GM18861 (cell line): ENCODE measurements at regions not wholly inside any gene's neighbourhood (a gene's known extent, or its start where the extent isn't known, plus 50 kb on each side); places are given as distances from the start of the nearest gene placed in this dataset.
"Not testable (repeated sequence)": the region's sequence is repeated elsewhere in the genome, so short reads cannot be mapped to it uniquely, and the experiment has no call there.

Source experiments
- ATAC-seq: cut with Tn5 transposase; IDR thresholded peaks from one replicate; pipeline ENCODE4 v1.9.1; 2021; ENCODE audit not compliant: unreplicated experiment

DNA sequence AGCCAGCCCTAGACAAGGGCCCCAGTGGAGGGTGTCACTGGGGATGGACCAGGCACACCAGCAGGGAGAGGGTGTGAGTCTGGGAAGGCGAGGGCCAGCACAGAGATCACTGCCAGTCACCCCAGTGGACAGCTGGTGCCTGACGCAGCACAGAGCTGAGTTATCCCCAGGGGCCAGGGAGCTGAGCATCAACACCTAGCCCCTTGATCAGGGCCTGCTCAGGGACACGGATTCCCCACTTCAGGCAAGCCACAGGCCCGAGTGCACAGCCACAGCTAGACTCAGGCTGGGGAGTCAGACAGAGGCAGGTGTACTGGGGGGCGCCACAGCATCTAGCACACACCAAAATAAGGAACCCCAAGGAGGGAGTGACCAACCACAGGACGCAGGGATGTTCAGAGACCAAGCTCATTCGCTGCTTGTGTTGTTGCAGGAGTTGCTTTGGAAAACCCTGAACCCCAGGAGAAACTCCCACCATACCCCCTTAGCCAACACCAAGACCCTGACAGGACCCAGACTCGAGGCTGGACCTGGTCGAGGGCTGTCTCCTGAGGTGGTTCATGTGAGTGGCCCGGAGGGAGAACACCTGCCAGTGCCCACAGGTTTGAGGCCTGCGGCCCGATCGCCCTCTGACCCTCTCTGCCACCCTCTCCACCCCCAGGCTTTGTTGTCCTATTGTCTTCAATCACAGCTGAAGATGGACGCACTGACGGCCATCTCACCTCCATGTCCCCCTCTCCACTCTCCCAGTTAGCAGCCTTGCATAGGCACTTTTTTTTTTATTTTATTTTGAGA is 146.8 kb downstream of the TPRA1 start:
- no peak for ATAC-seq

DNA sequence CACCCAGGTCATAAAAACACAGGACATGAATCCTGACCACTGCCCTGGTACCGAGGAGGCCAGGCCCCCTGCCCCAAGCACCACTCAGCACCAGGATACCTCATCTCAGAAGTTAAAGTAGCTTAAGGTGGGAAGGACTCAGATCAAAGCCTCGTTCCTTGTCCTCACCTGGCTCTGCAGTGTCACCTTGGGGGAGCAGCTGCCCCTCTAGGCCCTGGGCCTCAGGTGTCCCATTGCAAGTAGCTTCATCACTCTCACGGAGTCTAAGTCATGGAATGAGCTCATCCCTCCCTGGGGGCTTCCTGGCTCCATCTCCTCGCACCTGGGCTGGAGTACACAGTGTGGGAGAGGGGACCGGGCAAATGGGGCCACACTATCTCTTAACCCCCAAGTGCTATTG is 148.0 kb downstream of the TPRA1 start:
- no peak for ATAC-seq

DNA sequence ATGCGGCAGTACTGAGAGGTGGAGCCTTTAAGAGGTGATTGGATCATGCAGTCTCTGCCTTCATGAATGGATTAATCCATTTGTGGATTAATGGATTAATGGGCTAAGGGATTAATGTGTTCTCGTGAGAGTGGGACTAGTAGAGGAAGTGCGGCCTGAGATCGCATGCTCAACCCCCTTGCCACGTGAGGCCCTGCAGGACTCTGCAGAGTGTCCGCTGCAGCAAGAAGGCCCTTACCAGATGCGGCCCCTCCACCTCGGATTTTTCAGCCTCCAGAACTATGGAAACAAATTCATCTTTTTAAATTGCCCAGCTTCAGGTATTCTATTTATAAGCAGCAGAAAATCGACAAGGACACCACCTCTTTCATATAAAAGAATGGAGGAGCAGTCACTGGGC is 148.8 kb downstream of the TPRA1 start:
- no peak for ATAC-seq

DNA sequence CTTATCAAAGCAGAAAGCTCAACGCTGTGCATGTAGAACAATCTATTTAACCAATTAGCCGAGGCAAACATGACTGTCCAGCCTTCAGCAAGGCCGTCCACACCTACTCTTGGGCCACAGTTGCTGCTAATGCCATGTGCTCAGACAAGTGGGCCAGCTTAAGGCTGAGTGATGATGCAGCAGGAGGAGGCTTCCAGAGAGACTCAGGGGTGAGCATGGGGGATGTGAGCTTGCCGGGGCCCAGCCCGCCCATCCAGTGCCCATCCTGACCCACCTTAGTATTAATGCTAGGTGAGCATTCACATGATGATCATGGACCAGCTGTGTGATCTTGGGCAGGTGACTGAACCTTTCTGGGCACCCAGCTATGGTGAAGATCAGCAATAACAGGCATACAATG is 150.1 kb downstream of the TPRA1 start:
- ATAC-seq: no peak

DNA sequence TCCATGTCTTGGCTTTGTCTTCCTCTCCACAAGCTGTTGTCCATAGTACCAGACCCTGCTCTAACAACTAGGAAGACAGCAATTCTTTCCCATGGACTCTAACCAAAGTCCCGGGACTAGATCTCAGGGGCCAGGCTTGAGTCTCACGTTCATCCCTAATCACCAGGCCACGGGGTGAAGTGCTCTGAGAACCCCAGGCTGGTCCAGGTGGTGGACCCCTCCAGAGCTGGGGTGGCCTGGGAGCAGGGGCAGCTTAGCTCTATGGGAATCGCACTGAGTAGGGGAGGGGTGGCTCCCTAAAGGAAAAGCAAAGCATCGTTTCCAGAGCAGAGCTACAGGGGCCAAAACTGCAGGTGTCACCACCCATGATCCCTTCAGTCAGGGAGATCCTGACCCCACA is 150.9 kb downstream of the TPRA1 start:
- no peak for ATAC-seq

DNA sequence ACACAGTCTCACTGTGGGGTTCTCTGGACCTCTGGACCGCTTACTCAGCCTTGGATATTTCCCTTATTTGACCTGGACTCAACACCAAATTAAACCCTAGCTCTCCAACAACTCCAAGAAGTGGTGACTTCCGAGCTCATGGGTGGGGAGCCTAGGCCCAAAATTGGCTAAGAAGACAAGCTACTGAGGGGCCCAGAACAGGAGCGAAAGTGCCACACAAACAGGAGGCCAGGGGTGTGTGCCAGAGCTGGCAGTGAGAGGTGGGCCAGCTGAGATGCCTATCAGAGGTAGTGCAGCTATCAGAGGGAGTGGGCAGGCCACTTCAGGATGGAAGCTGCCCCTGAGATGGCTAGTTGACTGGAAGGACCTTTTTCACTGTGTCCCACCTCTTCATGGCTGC is 151.1 kb upstream of the PRR20G start:
- no peak for ATAC-seq

DNA sequence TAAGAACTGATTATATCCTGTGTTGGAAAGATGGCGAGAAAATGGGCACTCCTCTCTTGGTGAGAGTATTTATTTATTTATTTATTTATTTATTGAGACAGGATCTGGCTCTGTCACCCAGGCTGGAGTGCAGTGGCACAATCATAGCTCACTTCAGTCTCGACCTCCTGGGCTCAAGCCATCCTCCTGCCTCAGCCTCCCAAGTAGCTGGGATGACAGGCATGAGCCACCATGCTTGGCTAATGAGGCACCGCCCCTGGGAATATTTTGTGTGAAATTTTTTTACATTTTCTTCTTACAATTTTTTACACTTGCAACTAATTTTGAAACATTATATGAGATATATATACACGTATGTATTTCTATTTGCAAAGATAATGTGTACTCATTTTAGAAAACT is 150.5 kb upstream of the PRR20G start:
- ATAC-seq: no peak

DNA sequence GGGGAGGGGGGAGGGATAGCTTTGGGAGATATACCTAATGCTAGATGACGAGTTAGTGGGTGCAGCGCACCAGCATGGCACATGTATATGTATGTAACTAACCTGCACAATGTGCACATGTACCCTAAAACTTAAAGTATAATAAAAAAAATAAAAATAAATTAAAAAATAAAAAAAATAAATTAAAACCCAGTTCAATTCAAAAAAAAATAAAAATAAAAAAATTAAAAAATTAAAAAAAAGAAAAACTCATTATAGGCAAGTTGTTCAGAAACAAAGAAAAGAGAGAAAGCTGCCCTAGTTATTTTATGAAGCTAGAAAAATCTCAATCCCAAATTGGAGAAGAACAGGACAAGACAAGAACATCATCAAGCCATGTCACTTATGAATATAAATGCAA is 147.5 kb upstream of the PRR20G start:
- not testable (repeated sequence) for ATAC-seq

DNA sequence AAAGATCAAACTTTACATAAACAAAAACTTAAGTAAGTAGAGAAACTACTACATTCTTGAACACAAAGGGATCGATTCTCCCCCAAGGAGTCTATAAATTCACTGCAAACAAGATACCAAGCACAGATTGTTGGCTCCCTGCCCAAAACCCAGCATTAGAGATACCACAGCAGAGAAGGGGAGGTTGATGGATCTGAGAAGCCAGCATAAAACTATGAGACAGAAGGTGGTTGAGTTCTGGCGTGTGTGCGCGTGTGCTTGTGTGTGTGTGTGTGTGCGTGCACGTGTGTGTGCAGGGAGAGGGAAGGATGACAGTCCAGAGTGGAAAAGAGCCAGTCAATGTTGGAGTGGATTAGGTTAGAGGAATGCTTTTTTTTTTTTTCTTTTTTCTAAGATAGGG is 143.2 kb upstream of the PRR20G start:
- no peak for ATAC-seq

DNA sequence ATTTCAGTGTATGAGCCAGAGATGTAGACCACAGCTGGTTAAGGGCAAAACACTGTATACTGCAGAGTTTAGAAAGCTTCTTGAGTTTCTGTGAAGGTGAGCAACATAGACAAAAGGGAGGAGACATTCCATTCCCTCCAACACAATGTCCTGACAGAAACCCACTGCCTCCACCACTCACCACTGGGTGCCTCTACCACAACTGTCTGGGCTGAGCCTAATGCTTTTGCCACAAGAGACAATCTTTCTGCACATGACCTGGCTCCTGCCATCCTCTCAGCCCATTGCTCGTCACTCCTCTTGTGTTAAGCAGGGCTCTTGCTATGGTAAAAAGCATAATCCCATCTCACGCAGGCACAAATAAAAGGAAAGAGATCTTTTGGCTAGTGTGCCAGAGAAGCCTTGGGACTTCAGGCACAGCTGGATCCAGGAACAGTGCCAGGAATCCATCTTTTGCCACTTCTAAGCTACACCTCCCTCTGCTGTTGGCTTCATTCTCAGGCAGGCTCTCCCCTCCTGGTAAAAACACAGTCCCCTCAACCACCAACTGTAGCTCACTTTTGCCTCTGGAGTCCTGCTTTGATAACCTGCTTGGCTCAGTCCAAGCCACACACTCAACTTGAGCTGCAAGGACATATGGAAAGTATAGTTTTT is 140.6 kb upstream of the PRR20G start:
- no peak for ATAC-seq

DNA sequence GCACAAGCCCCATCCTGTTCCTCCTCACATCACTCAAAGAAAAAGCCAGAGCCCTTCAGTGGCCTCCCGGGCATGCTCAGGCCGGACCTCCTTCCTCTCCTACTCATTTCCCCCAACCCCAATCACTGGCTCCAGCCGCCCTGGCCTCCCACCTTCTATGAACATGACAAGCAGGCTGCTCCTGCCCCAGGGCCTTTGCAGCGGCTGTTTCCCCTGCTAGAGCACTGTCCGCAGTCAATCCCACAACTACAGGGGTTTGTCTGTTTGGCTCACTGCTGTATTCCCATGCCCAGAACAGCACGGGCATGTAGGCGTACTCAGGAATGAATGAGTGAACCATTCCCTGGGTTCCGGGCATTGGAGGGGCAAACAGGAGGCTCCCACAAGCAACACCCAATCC is 139.8 kb upstream of the PRR20G start:
- ATAC-seq: no peak

DNA sequence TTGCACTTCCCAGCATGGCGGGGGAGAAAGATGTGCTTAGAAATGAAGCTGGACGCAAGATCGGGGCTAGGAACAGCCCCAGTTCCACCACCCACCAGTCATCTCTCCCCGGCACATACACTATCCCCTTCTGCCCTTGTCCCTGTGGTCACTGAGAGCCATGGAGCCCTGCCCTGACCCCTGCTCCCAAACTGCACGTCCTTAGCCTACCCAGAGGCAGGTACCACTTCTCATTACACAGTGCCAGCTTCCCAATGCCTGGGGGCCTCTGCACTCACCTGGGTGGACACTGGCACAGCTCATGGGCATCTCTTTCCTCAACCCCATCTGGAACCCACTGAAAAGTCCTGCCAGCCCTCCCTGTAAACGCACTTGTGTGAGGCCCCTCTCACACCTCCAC is 139.3 kb upstream of the PRR20G start:
- no peak for ATAC-seq

DNA sequence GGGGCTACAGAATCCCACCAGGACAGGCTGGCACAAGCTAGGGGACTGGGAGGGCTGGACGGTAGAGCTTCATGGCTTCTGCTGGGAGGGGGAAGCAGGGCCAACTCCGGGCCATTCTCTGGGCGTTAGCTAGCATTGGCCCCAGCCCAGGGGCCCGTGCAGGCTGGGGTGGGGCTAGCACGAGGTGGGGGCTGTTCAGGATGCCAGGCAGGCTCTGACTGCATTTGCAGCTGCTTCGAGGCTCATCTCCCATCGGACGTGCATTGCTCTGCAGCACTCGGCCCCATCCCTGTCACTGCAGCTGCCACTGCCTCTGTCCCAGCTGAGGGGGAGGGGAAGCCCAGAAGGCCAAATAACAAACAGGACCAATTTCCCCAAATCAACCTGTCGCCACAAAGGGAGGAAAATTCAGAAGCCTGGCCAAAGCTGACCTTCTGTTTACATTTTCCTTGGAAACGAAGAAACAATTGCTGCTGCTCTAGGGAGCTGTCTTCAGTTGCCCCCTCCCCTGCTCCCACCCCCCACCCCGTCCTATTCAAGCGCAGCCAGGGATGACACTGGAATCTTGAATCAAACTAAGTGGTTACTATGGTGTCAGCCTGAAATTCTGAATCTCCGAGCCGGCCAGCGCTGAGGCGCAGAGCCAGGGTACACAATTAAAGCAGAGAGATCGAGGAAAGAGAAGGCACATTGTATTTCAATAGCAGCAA is 138.8 kb upstream of the PRR20G start:
- no peak for ATAC-seq

DNA sequence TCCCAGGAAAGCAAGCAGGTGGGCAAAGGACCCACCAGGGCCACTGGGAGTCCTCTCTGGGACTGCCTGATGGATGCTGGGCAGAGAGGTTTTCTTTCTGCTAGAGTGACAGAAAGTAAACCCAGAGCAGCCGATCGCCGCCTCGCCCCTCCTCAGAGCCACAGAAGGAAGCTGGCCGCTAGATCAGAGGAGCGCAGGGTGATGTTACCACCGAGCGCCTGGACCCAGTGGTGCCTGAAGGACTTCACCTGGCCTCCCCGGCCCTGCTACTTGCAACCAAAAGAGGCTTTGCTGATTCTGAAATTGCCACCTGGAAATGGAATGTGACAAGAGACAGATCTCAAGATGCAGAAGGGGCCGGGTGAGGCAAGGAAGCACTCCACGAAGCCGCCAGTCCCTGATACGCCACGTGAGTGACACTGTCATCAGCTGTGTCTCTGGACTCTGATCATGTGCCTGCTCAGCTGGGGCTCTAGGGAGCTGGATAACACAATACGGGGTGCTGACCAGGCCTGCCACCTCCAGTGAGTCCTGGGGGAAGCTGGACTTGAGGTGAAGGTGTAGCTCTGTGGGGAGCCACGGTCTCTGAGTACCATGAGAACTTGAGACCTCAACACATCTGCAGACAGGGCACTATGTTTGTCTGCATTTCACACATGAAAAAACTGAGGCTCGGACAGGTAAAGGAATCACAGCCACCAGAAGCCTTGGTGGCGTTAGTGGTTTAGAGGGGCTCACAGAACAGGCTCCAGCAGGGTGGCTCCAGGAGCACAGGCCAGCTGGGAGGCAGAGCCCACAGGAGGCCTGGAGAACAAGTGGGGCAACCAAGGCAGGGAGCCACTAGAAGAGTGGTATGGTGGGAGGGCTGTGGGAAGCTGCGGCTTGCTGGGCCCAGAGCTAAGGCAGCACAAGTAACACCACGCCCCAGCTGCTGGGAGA is 137.9 kb upstream of the PRR20G start:
- no peak for ATAC-seq

DNA sequence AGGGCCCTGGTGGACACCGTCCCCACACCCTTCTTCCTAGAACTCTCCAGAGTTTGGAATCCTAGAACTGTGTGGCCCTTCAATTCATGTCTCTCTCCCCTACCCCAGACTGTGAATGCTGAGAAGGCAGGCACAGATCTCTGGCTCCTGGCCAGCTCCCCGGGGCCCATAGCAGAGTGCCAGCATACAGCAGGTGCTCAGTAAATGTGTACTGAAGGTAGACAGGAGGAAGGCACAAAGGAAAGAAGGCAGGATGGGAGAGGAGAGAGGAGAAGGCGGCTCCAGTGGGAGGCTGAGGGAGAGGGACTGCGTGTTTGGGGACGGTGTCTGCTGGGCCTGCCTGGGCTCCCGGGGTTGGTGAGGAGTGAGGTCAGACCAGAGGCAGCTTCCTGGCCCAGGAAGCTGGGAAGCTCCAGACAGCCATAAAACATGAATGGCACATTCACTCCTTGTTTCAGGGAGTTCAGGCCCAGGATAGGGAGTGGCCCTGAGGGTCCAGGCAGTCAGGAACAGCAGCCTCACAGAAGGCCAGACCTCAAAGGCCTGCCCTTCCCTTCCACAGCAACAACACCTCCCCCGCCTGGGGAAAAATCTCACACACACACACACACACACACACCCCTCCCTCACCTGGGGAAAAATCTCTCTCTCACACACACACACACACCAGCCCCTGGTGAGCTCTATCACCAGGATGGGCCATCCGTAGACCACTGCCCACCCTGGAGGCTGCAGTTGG is 137.1 kb upstream of the PRR20G start:
- no peak for ATAC-seq

DNA sequence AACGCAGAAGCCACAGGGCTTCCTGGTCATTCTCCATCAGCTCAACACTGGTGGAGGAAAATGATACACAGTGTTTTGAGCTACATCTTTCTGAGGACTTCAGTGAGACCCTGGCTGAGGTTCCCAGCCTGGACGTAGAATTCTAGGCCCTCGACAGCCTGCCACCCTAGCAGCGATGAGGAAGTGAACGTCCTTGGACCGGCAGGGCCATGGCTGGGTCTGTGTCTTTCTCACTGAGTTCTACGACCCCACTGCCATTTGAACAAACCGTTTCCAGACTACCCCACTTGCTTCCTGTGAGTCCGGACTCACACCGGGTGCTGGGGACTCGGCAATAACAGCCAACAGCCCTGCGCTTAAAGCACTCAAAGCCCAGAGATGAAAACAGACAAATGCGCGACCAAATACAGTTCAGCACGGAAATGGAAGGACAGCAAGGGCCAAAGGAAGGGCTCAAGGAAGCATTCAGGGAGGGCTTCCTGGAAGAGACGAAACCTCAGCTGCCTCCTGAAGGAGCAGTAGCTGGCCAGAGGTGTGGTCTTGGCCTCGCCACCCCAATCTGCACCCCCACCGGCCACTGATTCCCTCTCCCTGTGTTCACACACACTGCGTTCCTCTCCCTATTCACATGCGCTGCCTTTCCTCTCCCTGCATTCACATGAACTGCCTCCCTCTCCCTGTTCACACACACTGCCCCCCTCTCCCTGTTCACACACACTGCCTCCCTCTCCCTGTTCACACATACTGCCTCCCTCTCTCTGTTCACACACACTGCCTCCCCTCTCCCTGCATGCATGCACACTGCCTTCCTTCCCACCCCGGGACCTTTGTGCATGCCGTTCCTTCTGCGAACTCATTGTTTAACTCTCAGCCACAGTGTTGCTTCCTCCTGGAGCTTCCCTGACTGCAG is 136.3 kb upstream of the PRR20G start:
- ATAC-seq: no peak

DNA sequence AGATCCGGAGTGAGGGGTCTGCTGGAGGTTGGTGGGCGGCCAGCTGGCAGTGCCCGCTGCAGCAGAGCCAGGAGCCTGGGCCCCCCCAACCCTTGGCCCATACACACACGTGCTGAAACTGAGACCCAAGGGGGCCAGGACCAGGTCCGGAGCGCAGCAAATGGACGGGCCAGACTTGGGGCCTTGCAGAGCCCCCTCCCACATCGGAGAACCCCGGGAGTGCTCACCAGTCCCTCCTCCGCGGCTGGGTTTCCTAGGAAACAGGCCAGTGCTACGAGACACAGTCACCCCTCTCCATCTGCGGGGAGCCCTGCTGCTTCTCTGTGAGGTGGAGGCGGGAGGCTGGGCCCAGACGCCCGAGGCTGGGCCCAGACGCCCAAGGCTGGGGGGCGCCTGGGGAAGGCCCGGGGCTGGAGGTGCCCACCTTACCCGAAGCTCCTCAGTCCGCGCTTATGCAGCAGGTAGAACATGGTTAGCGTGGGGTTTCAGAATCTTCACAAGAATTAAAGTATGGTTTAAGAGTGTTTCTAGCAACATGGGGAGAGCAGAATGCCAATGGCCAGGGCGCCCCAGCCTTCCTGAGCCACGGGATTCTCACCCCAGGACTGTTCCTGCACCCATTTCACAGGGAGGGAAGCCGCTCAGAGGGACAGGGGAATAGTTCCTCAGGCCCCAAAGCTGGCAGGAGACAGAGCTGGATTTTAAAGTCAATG is 135.0 kb upstream of the PRR20G start:
- ATAC-seq: no peak

DNA sequence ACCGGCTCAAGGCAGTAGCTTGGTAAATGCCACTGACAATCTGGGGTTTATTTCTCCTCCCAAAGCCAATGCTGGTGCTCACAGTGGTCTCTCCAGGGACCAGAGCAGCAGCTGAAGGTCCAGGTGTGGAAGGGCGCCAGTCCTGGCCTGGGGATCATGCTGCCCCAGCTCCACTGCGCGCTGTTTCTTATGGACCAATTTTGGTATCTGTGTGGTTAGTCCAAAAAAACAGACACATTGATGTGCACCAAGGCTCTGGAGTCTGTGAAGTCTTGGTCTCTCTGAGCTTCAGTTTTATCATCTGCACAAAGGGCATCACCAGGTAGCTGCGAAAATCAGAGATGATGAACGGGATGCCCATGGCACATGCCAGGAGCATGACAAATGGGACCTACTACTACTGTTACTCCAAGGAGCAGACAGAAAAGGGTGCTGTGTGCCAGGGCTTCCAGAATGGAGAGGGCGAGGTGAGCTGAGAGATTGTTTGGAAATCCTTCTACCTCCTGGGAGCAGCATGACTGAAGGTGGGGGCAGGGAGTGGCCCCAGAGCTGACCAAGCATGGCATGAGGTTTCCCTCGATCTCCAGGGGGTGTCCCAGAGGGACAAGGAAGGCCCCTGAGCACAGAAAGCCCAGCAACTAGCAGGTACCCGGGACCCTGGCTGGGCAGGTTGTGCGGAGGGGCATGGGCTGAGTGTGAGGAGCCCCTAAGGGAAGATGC is 134.3 kb upstream of the PRR20G start:
- ATAC-seq: no peak
